K562 (cell line): ENCODE measurements at regions not wholly inside any gene's neighbourhood (a gene's known extent, or its start where the extent isn't known, plus 50 kb on each side); places are given as distances from the start of the nearest gene placed in this dataset.

Experiments
- ATAC-seq: fragments of 200-7000 bp; cut with Tn5 transposase; 3 replicates; pipeline ENCODE4 v1.9.1; 2020; ENCODE audit warnings: moderate library complexity
- BruUV-seq: library from RNA; stranded (reverse); fragments of 400-500 nt; replicated peaks from 2 replicates; lab custom pipeline; 2021; lab: Mats Ljungman, UMichigan
- CTCF ChIA-PET: fragments of 300-600 bp; formaldehyde crosslinking; extraction: SDS; loops from one replicate; lab custom pipeline; 2021; ENCODE audit warnings: low intra/inter-chr PET ratio; lab: Yijun Ruan, JAX
- POLR2A ChIA-PET: fragments of 300-600, 350-650 bp; sonication (Branson Sonifier 250); formaldehyde crosslinking; extraction: SDS; loops from one replicate; lab custom pipeline; 2021; ENCODE audit warnings: antibody characterized with exemption, inconsistent platforms; lab: Yijun Ruan, JAX
- DNase-seq, 4 experiments: peaks; one replicate each; pipeline versions ENCODE4 v3.0.0 to v3.0.0-alpha.2; 2011 to 2018; ENCODE audit warnings: low spot score in 3 of 4, mixed read lengths in 3 of 4; ENCODE audit errors: extremely low read depth in 1 of 4
- FAIRE-seq: peaks from 2 replicates; lab custom pipeline; 2011; peaks lifted over from hg19 to GRCh38; lab: Jason Lieb, UNC
- H2AFZ ChIP-seq: 2 replicates; pipeline ENCODE4 v1.6.0; 2011; ENCODE audit warnings: low read depth, low read length, control low read depth, inconsistent platforms
- H3K27ac ChIP-seq: fragments of 200-600 bp; 3 replicates; pipeline ENCODE4 v1.8.0; 2011; ENCODE audit warnings: low read depth, mild to moderate bottlenecking, control low read depth, inconsistent platforms, low read length, moderate library complexity, mixed read lengths; ENCODE audit errors: extremely low read depth
- H3K27me3 ChIP-seq, 2 experiments: fragments of 300-600 bp in 1 of 2; 2 replicates in 1 of 2; 3 replicates in 1 of 2; pipeline versions ENCODE4 v1.6.0 to v1.8.0; 2011; ENCODE audit warnings: inconsistent platforms in 2 of 2, low read length in 2 of 2, mild to moderate bottlenecking in 1 of 2, mixed read lengths in 1 of 2, moderate library complexity in 1 of 2; ENCODE audit not compliant: control insufficient read depth in 2 of 2, insufficient read depth in 2 of 2
- H3K36me3 ChIP-seq: fragments of 300-600 bp; 3 replicates; pipeline ENCODE4 v1.8.0; 2011; ENCODE audit warnings: mild to moderate bottlenecking, low read length, inconsistent platforms; ENCODE audit not compliant: control insufficient read depth, insufficient read depth
- H3K4me1 ChIP-seq, 2 experiments: fragments of 200-600 bp in 1 of 2; replicated peaks in 1 of 2; 2 replicates in 1 of 2; 3 replicates in 1 of 2; pipeline versions ENCODE4 v1.5.1 to v1.8.0; 2011; ENCODE audit warnings: inconsistent platforms in 2 of 2, low read length in 2 of 2, mild to moderate bottlenecking in 1 of 2, mixed read lengths in 1 of 2, moderate library complexity in 1 of 2; ENCODE audit not compliant: control insufficient read depth in 2 of 2, insufficient read depth in 2 of 2
- H3K4me2 ChIP-seq: 2 replicates; pipeline ENCODE4 v1.6.1; 2011; ENCODE audit warnings: low read length, control low read depth, inconsistent platforms, mixed read lengths; ENCODE audit not compliant: insufficient read depth
- H3K4me3 ChIP-seq: fragments of 200-600 bp; sonication (generic), shearing (Covaris generic); 2 replicates; pipeline ENCODE4 v1.5.1; 2016; ENCODE audit warnings: control low read depth, inconsistent platforms
- H3K79me2 ChIP-seq: fragments of 200-600 bp; 3 replicates; pipeline ENCODE4 v1.8.0; 2011; ENCODE audit warnings: low read length, inconsistent platforms; ENCODE audit not compliant: control insufficient read depth, insufficient read depth
- H3K9ac ChIP-seq, 2 experiments: 2 replicates each; pipeline versions ENCODE4 v1.6.0 to v1.6.1; 2011; ENCODE audit warnings: low read depth in 2 of 2, low read length in 2 of 2, control low read depth in 1 of 2, inconsistent platforms in 1 of 2, mild to moderate bottlenecking in 1 of 2, mixed read lengths in 1 of 2; ENCODE audit not compliant: insufficient read depth in 1 of 2
- H3K9me1 ChIP-seq: one replicate; pipeline ENCODE4 v1.6.0; 2011; ENCODE audit warnings: inconsistent platforms, mild to moderate bottlenecking, low read length, moderate library complexity; ENCODE audit not compliant: control insufficient read depth, insufficient read depth
- H3K9me3 ChIP-seq: replicated peaks from 2 replicates; pipeline ENCODE4 v1.5.1; 2011; ENCODE audit warnings: low read depth, low read length, inconsistent platforms; ENCODE audit not compliant: control insufficient read depth, insufficient read depth
- H4K20me1 ChIP-seq: replicated peaks from 2 replicates; pipeline ENCODE4 v1.6.1; 2011; ENCODE audit warnings: low read length, inconsistent platforms, mixed read lengths; ENCODE audit not compliant: control insufficient read depth, insufficient read depth
- E2F3 ChIP-seq: fragments of 250-450 bp; sonication (Bioruptor Pico); IDR thresholded peaks from 2 replicates; pipeline ENCODE4 v1.4.0; 2020; ENCODE audit warnings: mild to moderate bottlenecking
- ESRRA ChIP-seq: fragments of 450-650 bp; IDR thresholded peaks from 2 replicates; pipeline ENCODE4 v1.6.1; 2014; ENCODE audit warnings: low read depth, mild to moderate bottlenecking, moderate library complexity, borderline replicate concordance
- FUS ChIP-seq: fragments of 200-400 bp; formaldehyde crosslinking; optimal IDR thresholded peaks from 2 replicates; pipeline ENCODE3; 2017; ENCODE audit warnings: low read depth, low read length
- ILK ChIP-seq: fragments of 450-650 bp; IDR thresholded peaks from 2 replicates; pipeline ENCODE4 v1.6.1; 2016; ENCODE audit warnings: missing genetic modification characterization, low read depth, mild to moderate bottlenecking, missing compliant biosample characterization, moderate library complexity, borderline replicate concordance
- KDM2B ChIP-seq: fragments of 250-450 bp; sonication (Bioruptor Pico); IDR thresholded peaks from 2 replicates; pipeline ENCODE4 v1.8.0; 2021; ENCODE audit warnings: mild to moderate bottlenecking, moderate library complexity
- MEF2D ChIP-seq: conservative IDR thresholded peaks from 2 replicates; pipeline ENCODE4 v1.6.1; 2016; ENCODE audit warnings: low read depth, missing genetic modification characterization, missing compliant biosample characterization
- NRF1 ChIP-seq, 2 experiments: fragments of 450-650 bp; IDR thresholded peaks in 1 of 2; conservative IDR thresholded peaks in 1 of 2; 2 replicates each; pipeline ENCODE4 v1.6.1; 2014; ENCODE audit warnings: mild to moderate bottlenecking in 2 of 2
- RBM34 ChIP-seq: fragments of 200-400 bp; formaldehyde crosslinking; IDR thresholded peaks from 2 replicates; pipeline ENCODE4 v1.6.1; 2018; ENCODE audit warnings: low read length, borderline replicate concordance; ENCODE audit not compliant: insufficient read depth
- ZNF143 ChIP-seq: sonication (generic); formaldehyde crosslinking; IDR thresholded peaks from 2 replicates; pipeline ENCODE4 v1.9.0; 2022; ENCODE audit warnings: mild to moderate bottlenecking, missing genetic modification reagents
- ZNF318 ChIP-seq, 2 experiments: fragments of 450-650 bp; IDR thresholded peaks; 2 replicates each; pipeline ENCODE4 v1.6.1; 2016; ENCODE audit warnings: mild to moderate bottlenecking in 2 of 2, borderline replicate concordance in 1 of 2, low read depth in 1 of 2, moderate library complexity in 1 of 2
- ZNF655 ChIP-seq: fragments of 250-450 bp; sonication (Bioruptor Pico); IDR thresholded peaks from 2 replicates; pipeline ENCODE4 v1.5.0; 2021
- WGBS: fragments of 100-300 bp; shearing (Covaris generic); methylation state at CpG from one replicate; pipeline ENCODE4 v1.1.6; 2016; ENCODE audit warnings: low coverage, mixed read lengths; ENCODE audit not compliant: insufficient coverage; ENCODE audit errors: missing lambda C conversion rate; 5-methylcytosine and 5-hydroxymethylcytosine counted together
- in situ Hi-C: fragments of 300-500 bp; cut with MboI; formaldehyde crosslinking; loops from 4 replicates; pipeline ENCODE4 v1.15.0; 2018; ENCODE audit warnings: inconsistent platforms, mixed read lengths
- intact Hi-C: fragments of 100-400 bp; cut with micrococcal nuclease; formaldehyde crosslinking; loops from 2 replicates; pipeline ENCODE4 v1.14.2; 2022
- TF ChIP-seq, protein P1 (sequence below): fragments of 200-800 bp; sonication (Bioruptor generic); IDR thresholded peaks from 2 replicates; pipeline ENCODE4 v1.6.1; 2017; ENCODE audit warnings: missing genetic modification characterization, missing compliant biosample characterization

- Histone ChIP-seq H3K36me3 (no peaks in the 10 kb centered on the region), H3K4me1 (peaks cover 6 to 11% of the 10 kb centered on the region in 2 experiments; a peak in 4 of 5 replicates), H4K20me1 (no peaks in the 10 kb centered on the region; the same call in 1 of the 2 replicates), H3K27me3 (no peaks in the 10 kb centered on the region), H3K9me3 (no peaks in the 10 kb centered on the region; the same call in 1 of the 2 replicates), H3K9me1 (no peaks in the 10 kb centered on the region), H3K27ac (no peak overlapping the region), H2AFZ (no peak overlapping the region), H3K79me2 (no peaks in the 10 kb centered on the region), H3K4me3 (no peak overlapping the region), H3K9ac (no peak overlapping the region), H3K4me2 (no peak overlapping the region)
- intact Hi-C loops: no loop called here
- ATAC-seq (no peak), DNase-seq (no peak), FAIRE-seq (no peak)
- ChIA-PET POLR2A (no interaction called here), CTCF (no interaction called here)
- 40% methylated on average over 2 of the region's 2 CpGs for WGBS
- BruUV-seq: no TSS peak
- in situ Hi-C loops: no loop called here
- TF ChIP-seq NRF1 (conservative IDR thresholded peaks at IDR 0.05 in 1 of 2, IDR thresholded peaks at IDR 0.05 in 1 of 2): no peak
- TF ChIP-seq ZNF318 (IDR thresholded peaks at IDR 0.05; ENCODE audit: borderline replicate concordance in 1 of 2, low read depth in 1 of 2): no peak
- no peak for TF ChIP-seq FUS
- TF ChIP-seq E2F3 (CRISPR knock-in tag): no peak
- TF ChIP-seq, protein P1, sequence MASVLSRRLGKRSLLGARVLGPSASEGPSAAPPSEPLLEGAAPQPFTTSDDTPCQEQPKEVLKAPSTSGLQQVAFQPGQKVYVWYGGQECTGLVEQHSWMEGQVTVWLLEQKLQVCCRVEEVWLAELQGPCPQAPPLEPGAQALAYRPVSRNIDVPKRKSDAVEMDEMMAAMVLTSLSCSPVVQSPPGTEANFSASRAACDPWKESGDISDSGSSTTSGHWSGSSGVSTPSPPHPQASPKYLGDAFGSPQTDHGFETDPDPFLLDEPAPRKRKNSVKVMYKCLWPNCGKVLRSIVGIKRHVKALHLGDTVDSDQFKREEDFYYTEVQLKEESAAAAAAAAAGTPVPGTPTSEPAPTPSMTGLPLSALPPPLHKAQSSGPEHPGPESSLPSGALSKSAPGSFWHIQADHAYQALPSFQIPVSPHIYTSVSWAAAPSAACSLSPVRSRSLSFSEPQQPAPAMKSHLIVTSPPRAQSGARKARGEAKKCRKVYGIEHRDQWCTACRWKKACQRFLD (CRISPR knock-in tag): no peak
- TF ChIP-seq ILK (tag): no peak
- no peak for TF ChIP-seq ZNF143 (CRISPR knock-in tag)
- TF ChIP-seq RBM34: no peak
- TF ChIP-seq KDM2B: no peak
- no peak for TF ChIP-seq ESRRA
- no peak for TF ChIP-seq MEF2D
- TF ChIP-seq ZNF655: no peak
Observed at GRCh38 chr3:177484926-177485325, 287.6 kb upstream of the TBL1XR1 start.
